GM18499 (cell line): ENCODE measurements at regions not wholly inside any gene's neighbourhood (a gene's known extent, or its start where the extent isn't known, plus 50 kb on each side); places are given as distances from the start of the nearest gene placed in this dataset.
A peak's percentile ranks its signal among the peaks of the same experiment; 100 is the strongest.
"Not testable (repeated sequence)": the region's sequence is repeated elsewhere in the genome, so short reads cannot be mapped to it uniquely, and the experiment has no call there.

Experiments
- ATAC-seq: cut with Tn5 transposase; IDR thresholded peaks from one replicate; pipeline ENCODE4 v1.9.1; 2021; ENCODE audit warnings: moderate number of reproducible peaks; ENCODE audit not compliant: insufficient read depth, unreplicated experiment

- no peak for ATAC-seq
These were observed 125.9 kb upstream of the CYRIA start for GRCh38 chr2:16791496-16791895.

GRCh38 chr2:16785149-16785548, 119.5 kb upstream of the CYRIA start:
- ATAC-seq = no peak

- ATAC-seq = no peak
These were observed 119.0 kb upstream of the CYRIA start for GRCh38 chr2:16784652-16785051.

- ATAC-seq = no peak
These were observed 111.7 kb upstream of the CYRIA start for GRCh38 chr2:16777123-16777870.

- ATAC-seq = no peak
These were observed 110.2 kb upstream of the CYRIA start for GRCh38 chr2:16775899-16776231.

- no peak for ATAC-seq
These were observed 109.6 kb upstream of the CYRIA start for GRCh38 chr2:16774980-16775898.

GRCh38 chr2:16774091-16774490, 108.5 kb upstream of the CYRIA start:
- no peak for ATAC-seq

GRCh38 chr2:16773080-16773713, 107.6 kb upstream of the CYRIA start:
- peak; percentile 43 for ATAC-seq

GRCh38 chr2:16767789-16768476, 102.3 kb upstream of the CYRIA start:
- ATAC-seq = no peak

- ATAC-seq = no peak
These were observed 99.7 kb upstream of the CYRIA start for GRCh38 chr2:16765356-16765755.

GRCh38 chr2:16764487-16764886, 98.9 kb upstream of the CYRIA start:
- no peak for ATAC-seq

GRCh38 chr2:16763493-16763899, 97.9 kb upstream of the CYRIA start:
- no peak for ATAC-seq

GRCh38 chr2:16763056-16763455, 97.4 kb upstream of the CYRIA start:
- ATAC-seq = no peak

- no peak for ATAC-seq
These were observed 94.8 kb upstream of the CYRIA start for GRCh38 chr2:16760426-16760825.

- ATAC-seq = peak; percentile 98
These were observed 91.4 kb upstream of the CYRIA start for GRCh38 chr2:16756831-16757644.

GRCh38 chr2:16755442-16755841, 89.8 kb upstream of the CYRIA start:
- no peak for ATAC-seq

- not testable (repeated sequence) for ATAC-seq
These were observed 87.4 kb upstream of the CYRIA start for GRCh38 chr2:16753025-16753424.

GRCh38 chr2:16750925-16751214, 85.2 kb upstream of the CYRIA start:
- ATAC-seq = not testable (repeated sequence)

- ATAC-seq = no peak
These were observed 84.7 kb upstream of the CYRIA start for GRCh38 chr2:16750175-16750924.
